WTC11 (cell line): ENCODE measurements at regions not wholly inside any gene's neighbourhood (a gene's known extent, or its start where the extent isn't known, plus 50 kb on each side); places are given as distances from the start of the nearest gene placed in this dataset.

Experiments
- CBFB ChIP-seq: sonication (generic); formaldehyde crosslinking; IDR thresholded peaks from 2 replicates; pipeline ENCODE4 v1.8.1; 2022; ENCODE audit warnings: mild to moderate bottlenecking, low read depth, missing genetic modification reagents
- CTCF ChIP-seq: fragments of 200-600 bp; IDR thresholded peaks from 2 replicates; pipeline ENCODE4 v1.8.0; 2022; ENCODE audit warnings: antibody characterized with exemption
- GTF2I ChIP-seq: fragments of 250-450 bp; sonication (Bioruptor Pico); conservative IDR thresholded peaks from 2 replicates; pipeline ENCODE4 v1.4.0; 2021; ENCODE audit warnings: mild to moderate bottlenecking
- MYBL2 ChIP-seq: sonication (generic); formaldehyde crosslinking; IDR thresholded peaks from 2 replicates; pipeline ENCODE4 v1.8.1; 2023; ENCODE audit warnings: mild to moderate bottlenecking, moderate library complexity, missing genetic modification reagents
- TF ChIP-seq, protein P1 (sequence below): sonication (generic); formaldehyde crosslinking; IDR thresholded peaks from 2 replicates; pipeline ENCODE4 v1.8.1; 2023; ENCODE audit warnings: mild to moderate bottlenecking, missing genetic modification reagents, moderate library complexity

DNA sequence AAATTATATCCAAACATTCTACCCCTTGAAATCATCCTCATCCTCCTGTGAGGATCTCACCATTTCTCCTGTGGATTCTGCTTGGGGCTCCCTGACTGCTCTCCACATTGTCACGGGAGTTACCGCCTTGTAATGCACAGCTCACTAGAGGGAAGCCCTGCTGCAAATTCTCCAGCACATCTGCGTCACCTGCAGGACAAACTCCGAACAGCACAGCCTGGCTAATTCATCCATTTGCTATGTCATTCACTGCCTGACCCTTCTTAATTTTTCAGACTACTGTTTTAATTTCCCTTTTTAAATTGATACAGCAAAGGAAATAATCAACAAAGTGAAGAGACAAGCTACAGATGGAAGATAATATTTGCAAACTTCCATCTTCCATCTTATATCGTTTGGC, 627.4 kb downstream of the FBXO15 start:
- TF ChIP-seq CTCF (peak; percentile 53; the same call in 1 of the 2 replicates), MYBL2 (CRISPR knock-in tag) (no peak), GTF2I (CRISPR knock-in tag) (no peak), CBFB (CRISPR knock-in tag) (no peak)
- TF ChIP-seq, protein P1, sequence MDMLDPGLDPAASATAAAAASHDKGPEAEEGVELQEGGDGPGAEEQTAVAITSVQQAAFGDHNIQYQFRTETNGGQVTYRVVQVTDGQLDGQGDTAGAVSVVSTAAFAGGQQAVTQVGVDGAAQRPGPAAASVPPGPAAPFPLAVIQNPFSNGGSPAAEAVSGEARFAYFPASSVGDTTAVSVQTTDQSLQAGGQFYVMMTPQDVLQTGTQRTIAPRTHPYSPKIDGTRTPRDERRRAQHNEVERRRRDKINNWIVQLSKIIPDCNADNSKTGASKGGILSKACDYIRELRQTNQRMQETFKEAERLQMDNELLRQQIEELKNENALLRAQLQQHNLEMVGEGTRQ (CRISPR knock-in tag) = no peak
